GM18861 (cell line): ENCODE measurements at regions not wholly inside any gene's neighbourhood (a gene's known extent, or its start where the extent isn't known, plus 50 kb on each side); places are given as distances from the start of the nearest gene placed in this dataset.
A peak's percentile ranks its signal among the peaks of the same experiment; 100 is the strongest.

Experiments used
- ATAC-seq: cut with Tn5 transposase; IDR thresholded peaks from one replicate; pipeline ENCODE4 v1.9.1; 2021; ENCODE audit not compliant: unreplicated experiment

- no peak for ATAC-seq
Observed at GRCh38 chr15:79656151-79657000, 224.2 kb downstream of the MINAR1 start.

DNA sequence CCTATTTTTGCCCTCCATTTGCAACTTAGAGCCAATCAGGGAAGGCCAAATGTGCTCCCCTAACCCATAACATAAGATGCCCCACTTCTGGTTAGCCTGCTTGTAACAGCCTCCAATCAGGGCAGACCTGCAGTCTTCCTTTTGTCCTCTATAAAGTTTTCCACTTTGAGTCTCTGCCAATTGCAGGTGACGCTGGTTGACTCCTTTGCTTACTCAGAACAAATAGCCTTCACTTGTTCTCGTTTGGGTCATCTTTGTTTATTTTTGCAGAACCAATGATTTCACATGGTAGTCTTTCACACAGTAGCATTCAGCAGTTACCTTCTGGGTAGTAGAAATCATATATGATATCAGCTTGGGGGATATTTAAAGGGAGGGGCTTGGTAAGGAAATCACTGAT, 225.6 kb downstream of the MINAR1 start:
- ATAC-seq = no peak

DNA sequence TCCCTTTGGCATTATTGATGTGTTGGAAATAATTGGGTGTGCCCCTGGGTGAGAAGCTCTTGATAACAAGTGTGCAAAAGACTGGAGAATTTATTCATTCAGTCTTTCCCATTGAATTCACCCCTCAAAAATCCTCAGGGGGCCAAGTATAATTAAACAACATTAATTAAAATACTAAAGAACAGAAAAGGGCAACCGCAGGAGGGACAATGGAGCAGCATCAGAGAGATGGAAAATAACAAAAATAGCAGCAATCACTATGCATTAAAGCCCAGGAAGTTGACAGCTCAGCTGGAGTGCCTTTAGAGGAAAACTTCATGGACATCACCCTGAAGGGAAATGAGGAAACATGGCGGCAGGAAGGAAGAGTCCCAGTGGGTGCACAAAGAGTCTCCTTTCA, 227.6 kb downstream of the MINAR1 start:
- no peak for ATAC-seq

GRCh38 chr15:79661411-79661810, 229.3 kb downstream of the MINAR1 start:
- no peak for ATAC-seq

- no peak for ATAC-seq
Observed at GRCh38 chr15:79673416-79674123, 223.2 kb downstream of the MTHFS start.

GRCh38 chr15:79674124-79674465, 222.7 kb downstream of the MTHFS start:
- no peak for ATAC-seq

- ATAC-seq = no peak
Observed at GRCh38 chr15:79675982-79676381, 220.8 kb downstream of the MTHFS start.

GRCh38 chr15:79676621-79677020, 220.2 kb downstream of the MTHFS start:
- no peak for ATAC-seq

- ATAC-seq = no peak
Observed at GRCh38 chr15:79677241-79677640, 219.6 kb downstream of the MTHFS start.

GRCh38 chr15:79678032-79678701, 218.6 kb downstream of the MTHFS start:
- ATAC-seq = no peak

DNA sequence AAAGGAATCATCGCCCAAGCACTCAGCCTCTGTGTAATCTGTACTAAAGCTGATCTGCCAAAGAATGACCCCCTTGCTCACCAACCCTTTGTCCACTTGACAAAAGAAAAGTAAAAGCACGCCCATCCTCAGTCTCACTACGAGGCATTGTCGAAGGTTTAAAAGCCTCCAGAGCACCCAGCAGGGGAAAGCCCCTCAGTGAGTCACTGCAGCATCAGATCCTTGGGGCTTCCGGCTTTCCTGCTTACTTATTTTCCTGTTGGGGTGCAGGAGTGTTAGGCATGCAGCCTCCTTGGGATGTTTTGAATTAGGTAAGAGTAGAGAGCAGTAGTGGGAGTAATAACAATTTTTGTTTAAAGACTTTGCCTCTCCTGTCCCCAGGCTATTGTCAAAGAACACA, 216.1 kb downstream of the MTHFS start:
- peak; percentile 63 for ATAC-seq

DNA sequence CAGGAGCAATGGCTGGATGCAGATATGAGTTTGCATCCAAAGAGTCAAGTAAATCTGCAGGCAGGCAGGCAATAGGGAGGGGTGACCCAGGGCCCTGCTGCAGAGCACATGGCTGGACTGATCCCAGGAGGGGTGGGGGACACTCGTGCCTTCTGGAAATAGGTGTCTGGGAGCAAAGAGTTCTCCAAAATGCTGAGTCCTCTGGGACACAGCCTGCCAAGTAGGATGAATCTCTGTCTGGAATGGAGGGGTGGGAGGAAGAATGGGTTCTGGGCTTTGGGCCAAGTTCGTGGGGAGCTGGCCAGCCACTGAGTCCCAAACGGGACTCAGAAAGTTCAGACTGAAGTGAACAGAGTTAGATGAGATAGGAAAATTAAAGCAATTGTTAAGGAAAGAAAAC, 214.5 kb downstream of the MTHFS start:
- ATAC-seq = no peak

DNA sequence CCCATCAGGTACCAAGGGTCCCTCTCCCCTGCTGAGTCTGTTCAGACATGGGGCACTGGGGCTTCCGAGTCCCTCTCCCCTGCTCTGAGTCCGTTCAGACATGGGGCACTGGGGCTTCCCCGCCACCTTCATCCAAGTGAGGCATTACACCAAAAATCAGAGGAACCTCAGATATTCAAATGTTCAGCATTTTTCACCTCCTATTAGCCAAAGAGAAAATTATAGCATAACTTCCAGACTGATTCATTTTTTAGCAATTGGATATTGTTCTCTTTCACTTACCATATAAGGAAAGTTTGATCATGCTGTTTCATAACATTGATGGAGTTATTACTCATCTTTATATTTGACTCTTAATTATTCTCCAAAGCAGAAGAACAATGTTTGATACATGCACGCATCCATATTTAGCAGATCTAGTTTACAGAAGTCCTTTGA, 213.9 kb downstream of the MTHFS start:
- no peak for ATAC-seq

GRCh38 chr15:79689030-79689429, 207.8 kb downstream of the MTHFS start:
- peak; percentile 59 for ATAC-seq

DNA sequence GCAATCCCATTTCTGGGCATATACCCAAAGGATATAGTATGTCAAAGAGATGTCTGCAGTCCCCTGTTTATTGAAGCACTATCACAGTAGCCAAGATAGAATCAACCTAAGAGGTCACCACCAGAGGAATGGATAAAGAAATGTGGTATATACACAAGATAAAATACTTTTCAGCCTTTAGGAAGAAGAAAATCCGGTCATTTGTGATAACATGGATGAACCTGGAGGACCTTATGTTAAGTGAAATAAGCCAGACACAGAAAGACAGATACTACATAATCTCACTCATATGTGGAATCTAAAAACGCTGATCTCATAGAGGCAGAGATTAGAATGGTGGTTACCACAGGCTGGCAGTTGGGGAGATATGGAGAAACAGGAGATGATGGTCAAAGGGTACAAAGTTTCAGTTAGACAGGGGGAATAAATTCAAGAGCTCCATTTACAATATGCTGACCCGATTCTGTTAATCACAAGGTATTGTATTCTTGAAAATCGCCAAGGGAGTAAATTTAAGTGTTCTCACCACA, 195.8 kb downstream of the MTHFS start:
- no peak for ATAC-seq

DNA sequence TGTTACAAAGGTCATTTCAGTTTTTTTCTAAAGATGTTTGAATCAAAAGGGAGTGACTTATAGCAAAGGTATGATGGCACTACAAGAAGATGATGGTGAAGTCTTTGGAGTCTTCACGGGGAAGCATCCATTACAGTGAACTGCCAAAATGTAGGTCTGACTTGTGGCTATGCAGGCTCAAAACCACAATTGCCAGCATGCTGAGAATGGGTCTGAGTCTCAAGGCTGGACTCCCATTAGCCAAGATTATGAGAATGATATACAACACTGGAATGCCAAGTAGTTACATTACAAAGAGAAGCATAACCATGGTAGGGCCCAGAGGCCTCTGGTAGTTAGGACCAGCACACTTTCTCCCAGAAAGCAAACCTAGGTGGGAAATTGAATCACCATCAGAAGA, 194.2 kb downstream of the MTHFS start:
- ATAC-seq = no peak

DNA sequence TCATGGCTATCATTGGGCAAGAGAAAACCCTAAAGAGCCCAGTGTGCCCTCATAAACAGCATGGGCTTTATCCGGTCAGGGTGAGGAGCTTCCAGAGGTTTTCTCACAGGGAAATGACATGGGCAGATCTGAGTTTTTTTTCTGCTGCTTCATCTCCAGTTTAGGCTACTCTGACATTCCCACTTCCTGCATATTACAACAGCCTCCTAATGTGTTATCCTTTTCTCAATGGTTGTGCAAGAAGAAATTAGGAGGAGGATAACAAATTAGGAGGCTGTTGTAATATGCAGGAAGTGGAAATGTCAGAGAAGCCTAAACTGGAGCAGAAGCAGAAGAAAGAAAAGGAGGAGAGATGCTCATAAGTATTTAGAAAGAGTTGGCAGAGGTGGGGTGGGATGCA, 175.6 kb downstream of the MTHFS start:
- ATAC-seq = no peak

DNA sequence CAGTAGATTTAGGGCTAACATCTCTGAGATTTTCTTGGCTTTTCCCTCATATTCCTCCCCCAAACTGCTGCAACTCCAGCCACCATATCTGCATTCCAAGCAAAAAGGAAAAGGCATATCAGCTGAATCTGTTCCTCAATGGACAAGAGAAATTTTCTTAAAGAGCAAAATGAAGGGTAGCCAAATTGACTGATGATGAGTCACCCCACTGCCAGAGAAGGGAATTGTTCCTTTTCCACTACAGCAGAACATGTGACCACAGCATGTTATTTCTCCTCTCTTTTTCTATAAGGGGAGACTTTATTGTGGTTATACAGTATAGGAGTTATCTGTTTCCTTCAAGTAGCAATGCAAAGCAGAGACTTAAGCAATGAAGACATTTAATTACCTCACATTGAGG, 172.5 kb downstream of the MTHFS start:
- ATAC-seq = no peak

GRCh38 chr15:79724804-79725203, 172.0 kb downstream of the MTHFS start:
- ATAC-seq = no peak

- ATAC-seq = no peak
Observed at GRCh38 chr15:79728867-79729266, 167.9 kb downstream of the MTHFS start.

DNA sequence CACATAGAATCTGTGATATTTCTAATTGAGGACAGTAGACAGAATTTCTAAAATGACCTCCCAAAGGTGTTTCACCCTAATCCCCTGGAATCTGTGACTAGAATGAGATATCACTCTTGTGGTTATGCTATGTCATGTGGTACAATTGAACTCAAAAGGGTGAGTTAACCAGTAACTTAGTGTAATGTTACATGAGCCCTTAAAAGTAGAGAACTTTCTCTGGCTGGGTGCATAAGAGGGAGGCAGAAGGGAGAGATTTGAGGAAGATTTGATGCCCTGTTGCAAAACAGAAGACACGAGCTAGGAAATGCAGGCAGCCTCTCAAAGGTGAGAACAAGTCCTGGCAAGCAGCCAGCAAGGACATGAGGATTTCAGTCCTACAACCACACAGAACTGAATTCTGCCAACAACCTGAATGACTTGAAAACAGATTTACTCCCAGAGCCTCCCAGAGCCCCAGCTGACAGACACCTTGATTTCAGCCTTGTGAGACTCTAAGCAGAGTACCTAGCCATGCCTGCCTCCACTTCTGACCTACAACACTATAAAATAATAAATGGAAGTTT, 160.3 kb downstream of the MTHFS start:
- ATAC-seq = no peak
